ENCODE measurements at regions not wholly inside any gene's neighbourhood (a gene's known extent, or its start where the extent isn't known, plus 50 kb on each side); places are given as distances from the start of the nearest gene placed in this dataset.

- TF ChIP-seq, protein P1, sequence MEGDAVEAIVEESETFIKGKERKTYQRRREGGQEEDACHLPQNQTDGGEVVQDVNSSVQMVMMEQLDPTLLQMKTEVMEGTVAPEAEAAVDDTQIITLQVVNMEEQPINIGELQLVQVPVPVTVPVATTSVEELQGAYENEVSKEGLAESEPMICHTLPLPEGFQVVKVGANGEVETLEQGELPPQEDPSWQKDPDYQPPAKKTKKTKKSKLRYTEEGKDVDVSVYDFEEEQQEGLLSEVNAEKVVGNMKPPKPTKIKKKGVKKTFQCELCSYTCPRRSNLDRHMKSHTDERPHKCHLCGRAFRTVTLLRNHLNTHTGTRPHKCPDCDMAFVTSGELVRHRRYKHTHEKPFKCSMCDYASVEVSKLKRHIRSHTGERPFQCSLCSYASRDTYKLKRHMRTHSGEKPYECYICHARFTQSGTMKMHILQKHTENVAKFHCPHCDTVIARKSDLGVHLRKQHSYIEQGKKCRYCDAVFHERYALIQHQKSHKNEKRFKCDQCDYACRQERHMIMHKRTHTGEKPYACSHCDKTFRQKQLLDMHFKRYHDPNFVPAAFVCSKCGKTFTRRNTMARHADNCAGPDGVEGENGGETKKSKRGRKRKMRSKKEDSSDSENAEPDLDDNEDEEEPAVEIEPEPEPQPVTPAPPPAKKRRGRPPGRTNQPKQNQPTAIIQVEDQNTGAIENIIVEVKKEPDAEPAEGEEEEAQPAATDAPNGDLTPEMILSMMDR (conservative IDR thresholded peaks at IDR 0.05; ENCODE audit: low read depth, low read length), result no peak
- TF ChIP-seq EZH2 (IDR thresholded peaks at IDR 0.05; ENCODE audit: borderline replicate concordance, low read depth, low read length, poor library complexity, severe bottlenecking), result no peak
Measured at GRCh38 chr4:19010761-19011160, 989.2 kb upstream of the LCORL start.
